Endothelial cell of umbilical vein (primary cell): ENCODE measurements at regions not wholly inside any gene's neighbourhood (a gene's known extent, or its start where the extent isn't known, plus 50 kb on each side); places are given as distances from the start of the nearest gene placed in this dataset.

ENCODE experiments used
- BruUV-seq: library from RNA; stranded (reverse); fragments of 400-500 nt; replicated peaks from 2 replicates; lab custom pipeline; 2021; lab: Mats Ljungman, UMichigan
- CTCF ChIA-PET: fragments of 300-600, 350-600 bp; sonication (Branson Sonifier 250); formaldehyde crosslinking; loops from one replicate; lab custom pipeline; 2021; ENCODE audit warnings: antibody characterized with exemption, inconsistent platforms; lab: Charles Lee
- POLR2A ChIA-PET: fragments of 300-600, 350-600 bp; sonication (Branson Sonifier 250); formaldehyde crosslinking; loops from one replicate; lab custom pipeline; 2021; ENCODE audit warnings: antibody characterized with exemption, inconsistent platforms; lab: Charles Lee
- DNase-seq: peaks from one replicate; pipeline ENCODE4 v3.0.0-alpha.2; 2011; ENCODE audit warnings: low read depth, low spot score
- FAIRE-seq: peaks from 2 replicates; lab custom pipeline; 2011; peaks lifted over from hg19 to GRCh38; lab: Jason Lieb, UNC
- H2AFZ ChIP-seq: 2 replicates; pipeline ENCODE4 v1.6.0; 2012; ENCODE audit warnings: low read depth, low read length, control low read depth, inconsistent platforms
- H3K27ac ChIP-seq: 2 replicates; pipeline ENCODE4 v1.5.1; 2011; ENCODE audit warnings: low read depth, mild to moderate bottlenecking, control low read depth, low read length, moderate library complexity; ENCODE audit not compliant: insufficient read depth
- H3K27me3 ChIP-seq, 2 experiments: 2 replicates each; pipeline versions ENCODE4 v1.6.0 to v1.6.1; 2011; ENCODE audit warnings: low read length in 2 of 2, mixed read lengths in 1 of 2; ENCODE audit not compliant: control insufficient read depth in 2 of 2, insufficient read depth in 2 of 2
- H3K36me3 ChIP-seq, 2 experiments: 2 replicates in 1 of 2; 3 replicates in 1 of 2; pipeline ENCODE4 v1.5.1; 2011; ENCODE audit warnings: low read length in 2 of 2, mild to moderate bottlenecking in 1 of 2, moderate library complexity in 1 of 2; ENCODE audit not compliant: control insufficient read depth in 2 of 2, insufficient read depth in 2 of 2; ENCODE audit errors: extremely low read depth in 1 of 2
- H3K4me1 ChIP-seq: 3 replicates; pipeline ENCODE4 v1.5.1; 2011; ENCODE audit warnings: mild to moderate bottlenecking, low read length; ENCODE audit not compliant: control insufficient read depth, insufficient read depth; ENCODE audit errors: extremely low read depth
- H3K4me2 ChIP-seq: 2 replicates; pipeline ENCODE4 v1.6.1; 2011; ENCODE audit warnings: low read length, control low read depth, mixed read lengths; ENCODE audit not compliant: insufficient read depth
- H3K4me3 ChIP-seq, 3 experiments: fragments of 200-600 bp in 1 of 3; sonication (generic), shearing (Covaris generic) in 1 of 3; replicated peaks in 1 of 3; 2 replicates each; pipeline ENCODE4 v1.5.1; 2011 to 2016; ENCODE audit warnings: control low read depth in 3 of 3, low read length in 3 of 3, mild to moderate bottlenecking in 2 of 3, inconsistent platforms in 1 of 3, low read depth in 1 of 3, moderate library complexity in 1 of 3; ENCODE audit not compliant: insufficient read depth in 1 of 3
- H3K79me2 ChIP-seq: 2 replicates; pipeline ENCODE4 v1.6.0; 2012; ENCODE audit warnings: low read length, inconsistent platforms; ENCODE audit not compliant: control insufficient read depth, insufficient read depth
- H3K9ac ChIP-seq: replicated peaks from 2 replicates; pipeline ENCODE3; 2011; ENCODE audit warnings: low read length, control low read depth; ENCODE audit not compliant: insufficient read depth; ENCODE audit errors: extremely low read depth
- H3K9me1 ChIP-seq: replicated peaks from 3 replicates; pipeline ENCODE4 v1.6.0; 2011; ENCODE audit warnings: mild to moderate bottlenecking, low read length; ENCODE audit not compliant: control insufficient read depth, insufficient read depth; ENCODE audit errors: extremely low read depth
- H3K9me3 ChIP-seq: replicated peaks from 2 replicates; pipeline ENCODE4 v1.5.1; 2012; ENCODE audit warnings: low read length, inconsistent platforms; ENCODE audit not compliant: control insufficient read depth, insufficient read depth
- H4K20me1 ChIP-seq: replicated peaks from 2 replicates; pipeline ENCODE3; 2011; ENCODE audit warnings: mild to moderate bottlenecking, low read length; ENCODE audit not compliant: control insufficient read depth, insufficient read depth; ENCODE audit errors: extremely low read depth
- CTCF ChIP-seq, 2 donors: IDR thresholded peaks; 1 replicate in 1 of 2; 2 replicates in 1 of 2; pipeline ENCODE4 v1.5.1; 2011; ENCODE audit warnings: low read length in 2 of 2, mild to moderate bottlenecking in 2 of 2, moderate library complexity in 2 of 2, control low read depth in 1 of 2, inconsistent platforms in 1 of 2, low read depth in 1 of 2; ENCODE audit not compliant: insufficient read depth in 1 of 2; ENCODE audit errors: extremely low read depth in 1 of 2
- EZH2 ChIP-seq: IDR thresholded peaks from 2 replicates; pipeline ENCODE4 v1.6.1; 2012; ENCODE audit warnings: borderline replicate concordance, low read depth, mild to moderate bottlenecking, moderate library complexity, low read length, inconsistent platforms; ENCODE audit not compliant: severe bottlenecking
- FOS ChIP-seq: IDR thresholded peaks from 2 replicates; pipeline ENCODE4 v1.6.1; 2011; ENCODE audit warnings: mild to moderate bottlenecking, low read length, moderate library complexity, borderline replicate concordance; ENCODE audit not compliant: insufficient read depth
- GATA2 ChIP-seq: IDR thresholded peaks from 2 replicates; pipeline ENCODE4 v1.7.0; 2011; ENCODE audit warnings: low read depth, mild to moderate bottlenecking, moderate library complexity, mixed read lengths, low read length; ENCODE audit not compliant: insufficient read length, insufficient read depth
- JUN ChIP-seq: IDR thresholded peaks from 2 replicates; pipeline ENCODE4 v1.6.1; 2011; ENCODE audit warnings: borderline replicate concordance, low read depth; ENCODE audit not compliant: insufficient read length, insufficient read depth
- MAX ChIP-seq: IDR thresholded peaks from 2 replicates; pipeline ENCODE4 v1.6.1; 2011; ENCODE audit not compliant: insufficient read depth, insufficient read length
- MYC ChIP-seq: IDR thresholded peaks from one replicate; pipeline ENCODE4 v1.6.1; 2011; ENCODE audit warnings: mild to moderate bottlenecking, low read depth, low read length
- POLR2A ChIP-seq: IDR thresholded peaks from 2 replicates; pipeline ENCODE4 v1.6.1; 2012; ENCODE audit warnings: low read depth, mild to moderate bottlenecking, control low read depth, low read length
- POLR2AphosphoS5 ChIP-seq: IDR thresholded peaks from 2 replicates; pipeline ENCODE4 v1.6.1; 2012; ENCODE audit warnings: low read depth, mild to moderate bottlenecking, control low read depth, low read length, moderate library complexity; ENCODE audit not compliant: insufficient read depth
- dilution Hi-C: fragments of 300-500 bp; cut with MboI; formaldehyde crosslinking; loops from one replicate; pipeline ENCODE4 v1.15.0; 2019; ENCODE audit warnings: low sequenced_read_pairs; ENCODE audit not compliant: extremely low pct_ligation_motif_present
- intact Hi-C: fragments of 100-400 bp; cut with micrococcal nuclease; formaldehyde crosslinking; loops from one replicate; pipeline ENCODE4 v1.10.0; 2022

- no peaks in the 10 kb centered on the region for H3K4me1 ChIP-seq
- POLR2A ChIA-PET = no interaction called here
- no peaks in the 10 kb centered on the region for H3K9me3 ChIP-seq
- BruUV-seq = no TSS peak
- H2AFZ ChIP-seq = peak overlapping the region; percentile 35
- H3K4me3 ChIP-seq = no peak overlapping the region
- H3K36me3 ChIP-seq = no peaks in the 10 kb centered on the region
- dilution Hi-C loops = no loop called here
- TF ChIP-seq EZH2 (no peak), GATA2 (no peak), MYC (no peak), CTCF (IDR thresholded peaks at IDR 0.05; ENCODE audit: extremely low read depth in 1 of 2, insufficient read depth in 1 of 2, low read depth in 1 of 2, low read length in 2 of 2) (no peak), MAX (no peak), POLR2AphosphoS5 (no peak), FOS (no peak), POLR2A (no peak), JUN (no peak)
- FAIRE-seq (no peak), DNase-seq (no peak)
- no peak overlapping the region for H3K9ac ChIP-seq
- no peak overlapping the region for H3K4me2 ChIP-seq
- H3K9me1 ChIP-seq = no peaks in the 10 kb centered on the region
- no peak overlapping the region for H3K27ac ChIP-seq
- no peaks in the 10 kb centered on the region for H4K20me1 ChIP-seq
- H3K79me2 ChIP-seq = no peaks in the 10 kb centered on the region
- CTCF ChIA-PET = no interaction called here
- no peaks in the 10 kb centered on the region for H3K27me3 ChIP-seq
- intact Hi-C loops = no loop called here
Observed at GRCh38 chr9:73038613-73039012, 85.8 kb upstream of the ALDH1A1 start.
